ENCODE measurements at regions not wholly inside any gene's neighbourhood (a gene's known extent, or its start where the extent isn't known, plus 50 kb on each side); places are given as distances from the start of the nearest gene placed in this dataset.
"Not testable (repeated sequence)": the region's sequence is repeated elsewhere in the genome, so short reads cannot be mapped to it uniquely, and the experiment has no call there.

GRCh38 chr1:59176471-59176870 lies 120.4 kb upstream of the FGGY start:
- no peak for DNase-seq (ENCODE audit: low read depth)

- no peak for DNase-seq (ENCODE audit: low read depth)
Measured at GRCh38 chr1:59177756-59178155, 119.1 kb upstream of the FGGY start.

GRCh38 chr1:59178339-59179187 lies 118.3 kb upstream of the FGGY start:
- peak; percentile 49 for DNase-seq (ENCODE audit: low read depth)

GRCh38 chr1:59179673-59180072 lies 117.2 kb upstream of the FGGY start:
- DNase-seq (ENCODE audit: low read depth), result no peak

- DNase-seq (ENCODE audit: low read depth), result no peak
Measured at GRCh38 chr1:59180735-59181134, 116.2 kb upstream of the FGGY start.

GRCh38 chr1:59183749-59184317 lies 113.1 kb upstream of the FGGY start:
- no peak for DNase-seq (ENCODE audit: low read depth)

GRCh38 chr1:59184365-59184905 lies 112.5 kb upstream of the FGGY start:
- DNase-seq (ENCODE audit: low read depth), result no peak

- DNase-seq (ENCODE audit: low read depth), result no peak
Measured at GRCh38 chr1:59185163-59185860, 111.6 kb upstream of the FGGY start.

- DNase-seq (ENCODE audit: low read depth), result peak; percentile 54
Measured at GRCh38 chr1:59186656-59187055, 110.2 kb upstream of the FGGY start.

GRCh38 chr1:59188413-59189213 lies 108.3 kb upstream of the FGGY start:
- no peak for DNase-seq (ENCODE audit: low read depth)

GRCh38 chr1:59193443-59194093 lies 103.3 kb upstream of the FGGY start:
- no peak for DNase-seq (ENCODE audit: low read depth)

- no peak for DNase-seq (ENCODE audit: low read depth)
Measured at GRCh38 chr1:59194621-59195020, 102.3 kb upstream of the FGGY start.

GRCh38 chr1:59195151-59195550 lies 101.7 kb upstream of the FGGY start:
- no peak for DNase-seq (ENCODE audit: low read depth)

- no peak for DNase-seq (ENCODE audit: low read depth)
Measured at GRCh38 chr1:59198564-59198963, 98.3 kb upstream of the FGGY start.

GRCh38 chr1:59199147-59199546 lies 97.7 kb upstream of the FGGY start:
- no peak for DNase-seq (ENCODE audit: low read depth)

GRCh38 chr1:59199719-59200376 lies 97.0 kb upstream of the FGGY start:
- no peak for DNase-seq (ENCODE audit: low read depth)

GRCh38 chr1:59201341-59201740 lies 95.6 kb upstream of the FGGY start:
- no peak for DNase-seq (ENCODE audit: low read depth)

- no peak for DNase-seq (ENCODE audit: low read depth)
Measured at GRCh38 chr1:59202455-59202854, 94.4 kb upstream of the FGGY start.

GRCh38 chr1:59204001-59204400 lies 92.9 kb upstream of the FGGY start:
- no peak for DNase-seq (ENCODE audit: low read depth)

- DNase-seq (ENCODE audit: low read depth), result not testable (repeated sequence)
Measured at GRCh38 chr1:59206616-59207015, 90.3 kb upstream of the FGGY start.

GRCh38 chr1:59210430-59210829 lies 86.5 kb upstream of the FGGY start:
- not testable (repeated sequence) for DNase-seq (ENCODE audit: low read depth)

All from amniotic epithelial cell (primary cell).